ENCODE measurements at regions not wholly inside any gene's neighbourhood (a gene's known extent, or its start where the extent isn't known, plus 50 kb on each side); places are given as distances from the start of the nearest gene placed in this dataset.

- in situ Hi-C loops (cut with MboI; ENCODE audit: low sequenced_read_pairs) = no loop called here
Measured at GRCh38 chr15:98025237-98025636, 64.7 kb downstream of the ARRDC4 start.

GRCh38 chr15:98034731-98035130 is 74.2 kb downstream of the ARRDC4 start:
- in situ Hi-C loops (cut with MboI; ENCODE audit: low sequenced_read_pairs) = no loop called here

- in situ Hi-C loops (cut with MboI; ENCODE audit: low sequenced_read_pairs) = no loop called here
Measured at GRCh38 chr15:98035134-98035533, 74.6 kb downstream of the ARRDC4 start.

GRCh38 chr15:98035577-98036010 is 75.1 kb downstream of the ARRDC4 start:
- in situ Hi-C loops (cut with MboI; ENCODE audit: low sequenced_read_pairs) = no loop called here

GRCh38 chr15:98039596-98039995 is 79.1 kb downstream of the ARRDC4 start:
- in situ Hi-C loops (cut with MboI; ENCODE audit: low sequenced_read_pairs) = no loop called here

- in situ Hi-C loops (cut with MboI; ENCODE audit: low sequenced_read_pairs) = no loop called here
Measured at GRCh38 chr15:98040146-98040545, 79.6 kb downstream of the ARRDC4 start.

- in situ Hi-C loops (cut with MboI; ENCODE audit: low sequenced_read_pairs) = no loop called here
Measured at GRCh38 chr15:98043160-98044014, 82.9 kb downstream of the ARRDC4 start.

- in situ Hi-C loops (cut with MboI; ENCODE audit: low sequenced_read_pairs) = no loop called here
Measured at GRCh38 chr15:98051734-98052133, 91.2 kb downstream of the ARRDC4 start.

GRCh38 chr15:98057453-98057852 is 97.0 kb downstream of the ARRDC4 start:
- in situ Hi-C loops (cut with MboI; ENCODE audit: low sequenced_read_pairs) = no loop called here

GRCh38 chr15:98062869-98063268 is 102.4 kb downstream of the ARRDC4 start:
- in situ Hi-C loops (cut with MboI; ENCODE audit: low sequenced_read_pairs) = no loop called here

GRCh38 chr15:98063315-98063714 is 102.8 kb downstream of the ARRDC4 start:
- in situ Hi-C loops (cut with MboI; ENCODE audit: low sequenced_read_pairs) = no loop called here

GRCh38 chr15:98063871-98064270 is 103.4 kb downstream of the ARRDC4 start:
- in situ Hi-C loops (cut with MboI; ENCODE audit: low sequenced_read_pairs) = no loop called here

GRCh38 chr15:98067339-98067738 is 106.8 kb downstream of the ARRDC4 start:
- in situ Hi-C loops (cut with MboI; ENCODE audit: low sequenced_read_pairs) = no loop called here

GRCh38 chr15:98069256-98069655 is 108.8 kb downstream of the ARRDC4 start:
- in situ Hi-C loops (cut with MboI; ENCODE audit: low sequenced_read_pairs) = no loop called here

GRCh38 chr15:98070137-98070536 is 109.6 kb downstream of the ARRDC4 start:
- in situ Hi-C loops (cut with MboI; ENCODE audit: low sequenced_read_pairs) = no loop called here

GRCh38 chr15:98071786-98072185 is 111.3 kb downstream of the ARRDC4 start:
- in situ Hi-C loops (cut with MboI; ENCODE audit: low sequenced_read_pairs) = no loop called here

- in situ Hi-C loops (cut with MboI; ENCODE audit: low sequenced_read_pairs) = loop anchor here (25.0 kb wide), 1 partner anchor 163 kb away; no protein-coding TSS in a partner anchor
Measured at GRCh38 chr15:98075441-98075840, 114.9 kb downstream of the ARRDC4 start.

GRCh38 chr15:98076021-98076816 is 115.7 kb downstream of the ARRDC4 start:
- in situ Hi-C loops (cut with MboI; ENCODE audit: low sequenced_read_pairs) = loop anchor here (25.0 kb wide), 1 partner anchor 164 kb away; no protein-coding TSS in a partner anchor

- in situ Hi-C loops (cut with MboI; ENCODE audit: low sequenced_read_pairs) = loop anchor here (25.0 kb wide), 1 partner anchor 165 kb away; no protein-coding TSS in a partner anchor
Measured at GRCh38 chr15:98077186-98077585, 116.7 kb downstream of the ARRDC4 start.

- in situ Hi-C loops (cut with MboI; ENCODE audit: low sequenced_read_pairs) = loop anchor here (25.0 kb wide), 1 partner anchor 168 kb away; no protein-coding TSS in a partner anchor
Measured at GRCh38 chr15:98080791-98081190, 120.3 kb downstream of the ARRDC4 start.

GRCh38 chr15:98083203-98083910 is 122.9 kb downstream of the ARRDC4 start:
- in situ Hi-C loops (cut with MboI; ENCODE audit: low sequenced_read_pairs) = loop anchor here (25.0 kb wide), 1 partner anchor 171 kb away; no protein-coding TSS in a partner anchor
